ENCODE measurements at regions not wholly inside any gene's neighbourhood (a gene's known extent, or its start where the extent isn't known, plus 50 kb on each side); places are given as distances from the start of the nearest gene placed in this dataset.

DNA sequence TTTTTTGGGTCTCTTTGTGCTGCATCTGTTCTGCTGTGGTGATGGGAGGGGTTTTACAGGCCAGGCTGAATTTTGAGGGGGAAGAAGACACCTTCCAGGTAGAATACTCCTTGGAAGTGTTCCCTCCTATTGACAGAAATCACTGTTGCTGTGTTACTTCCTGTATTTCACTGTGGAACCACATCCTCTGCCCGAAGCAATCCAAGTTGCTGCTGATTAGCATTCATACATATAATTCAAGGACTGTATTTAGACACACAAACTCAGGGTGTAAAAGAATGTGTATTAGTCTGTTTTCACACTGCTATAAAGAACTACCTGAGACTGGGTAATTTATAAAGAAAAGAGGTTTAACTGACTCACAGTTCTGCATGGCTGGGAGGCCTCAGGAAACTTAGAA, 50.6 kb upstream of the TMEM244 start:
- DNase-seq, result no peak
